WI38 (cell line): ENCODE measurements at regions not wholly inside any gene's neighbourhood (a gene's known extent, or its start where the extent isn't known, plus 50 kb on each side); places are given as distances from the start of the nearest gene placed in this dataset.
"Not testable (repeated sequence)": the region's sequence is repeated elsewhere in the genome, so short reads cannot be mapped to it uniquely, and the experiment has no call there.

Source experiments
- H3K4me3 ChIP-seq: 2 replicates; pipeline ENCODE4 v1.5.1; 2011; ENCODE audit warnings: low read depth, mild to moderate bottlenecking, control low read depth, low read length
- TF ChIP-seq, protein P1 (sequence below): IDR thresholded peaks from 2 replicates; pipeline ENCODE4 v1.5.1; 2012; ENCODE audit warnings: low read depth, mild to moderate bottlenecking, control low read depth, low read length

- TF ChIP-seq, protein P1, sequence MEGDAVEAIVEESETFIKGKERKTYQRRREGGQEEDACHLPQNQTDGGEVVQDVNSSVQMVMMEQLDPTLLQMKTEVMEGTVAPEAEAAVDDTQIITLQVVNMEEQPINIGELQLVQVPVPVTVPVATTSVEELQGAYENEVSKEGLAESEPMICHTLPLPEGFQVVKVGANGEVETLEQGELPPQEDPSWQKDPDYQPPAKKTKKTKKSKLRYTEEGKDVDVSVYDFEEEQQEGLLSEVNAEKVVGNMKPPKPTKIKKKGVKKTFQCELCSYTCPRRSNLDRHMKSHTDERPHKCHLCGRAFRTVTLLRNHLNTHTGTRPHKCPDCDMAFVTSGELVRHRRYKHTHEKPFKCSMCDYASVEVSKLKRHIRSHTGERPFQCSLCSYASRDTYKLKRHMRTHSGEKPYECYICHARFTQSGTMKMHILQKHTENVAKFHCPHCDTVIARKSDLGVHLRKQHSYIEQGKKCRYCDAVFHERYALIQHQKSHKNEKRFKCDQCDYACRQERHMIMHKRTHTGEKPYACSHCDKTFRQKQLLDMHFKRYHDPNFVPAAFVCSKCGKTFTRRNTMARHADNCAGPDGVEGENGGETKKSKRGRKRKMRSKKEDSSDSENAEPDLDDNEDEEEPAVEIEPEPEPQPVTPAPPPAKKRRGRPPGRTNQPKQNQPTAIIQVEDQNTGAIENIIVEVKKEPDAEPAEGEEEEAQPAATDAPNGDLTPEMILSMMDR: no peak
- no peak overlapping the region for H3K4me3 ChIP-seq
Observed at GRCh38 chr7:94311515-94311914, 83.2 kb upstream of the COL1A2 start.

GRCh38 chr7:94313926-94314325, 80.8 kb upstream of the COL1A2 start:
- no peak overlapping the region for H3K4me3 ChIP-seq
- TF ChIP-seq, protein P1: no peak

GRCh38 chr7:94314413-94315410, 80.0 kb upstream of the COL1A2 start:
- TF ChIP-seq, protein P1: no peak
- no peak overlapping the region for H3K4me3 ChIP-seq

DNA sequence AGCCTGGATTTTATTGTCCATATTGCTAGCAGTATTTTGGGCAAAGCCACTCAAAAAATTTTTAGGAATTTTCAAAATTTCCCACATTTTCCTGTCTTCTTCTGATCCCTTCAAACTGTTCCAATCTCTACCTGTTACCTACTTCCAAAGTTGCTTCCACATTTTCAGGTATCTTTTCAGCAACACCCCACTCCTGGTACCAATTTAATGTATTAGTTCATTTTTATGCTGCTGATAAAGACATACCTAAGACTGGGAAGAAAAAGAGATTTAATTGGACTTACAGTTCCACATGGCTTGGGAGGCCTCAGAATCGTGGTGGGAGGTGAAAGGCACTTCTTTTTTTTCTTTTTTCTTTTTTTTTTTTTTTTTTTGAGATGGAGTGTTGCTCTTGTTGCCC, 73.6 kb upstream of the COL1A2 start:
- H3K4me3 ChIP-seq: not testable (repeated sequence)

DNA sequence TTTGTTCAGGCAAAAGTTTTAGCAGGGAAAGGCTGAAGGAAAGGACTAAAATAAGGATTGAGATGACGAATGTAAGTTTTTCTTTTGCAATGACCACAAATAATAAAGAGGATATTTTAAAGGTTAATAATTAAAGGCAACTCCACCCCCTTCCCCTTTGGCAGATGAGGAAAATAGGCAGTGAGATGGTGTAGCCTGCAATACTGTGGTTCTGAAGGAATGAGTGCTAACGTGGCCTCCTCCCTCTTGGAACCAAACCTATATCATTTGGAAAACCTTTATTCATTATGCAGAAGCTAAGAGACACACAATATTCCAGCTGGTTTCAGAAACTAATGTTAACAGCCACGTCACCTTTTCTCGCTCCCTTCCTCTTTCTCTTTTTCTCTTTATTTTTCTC, 70.9 kb upstream of the COL1A2 start:
- TF ChIP-seq, protein P1: no peak
- no peak overlapping the region for H3K4me3 ChIP-seq

- H3K4me3 ChIP-seq: no peak overlapping the region
- TF ChIP-seq, protein P1: no peak
Observed at GRCh38 chr7:94324380-94325121, 70.1 kb upstream of the COL1A2 start.

DNA sequence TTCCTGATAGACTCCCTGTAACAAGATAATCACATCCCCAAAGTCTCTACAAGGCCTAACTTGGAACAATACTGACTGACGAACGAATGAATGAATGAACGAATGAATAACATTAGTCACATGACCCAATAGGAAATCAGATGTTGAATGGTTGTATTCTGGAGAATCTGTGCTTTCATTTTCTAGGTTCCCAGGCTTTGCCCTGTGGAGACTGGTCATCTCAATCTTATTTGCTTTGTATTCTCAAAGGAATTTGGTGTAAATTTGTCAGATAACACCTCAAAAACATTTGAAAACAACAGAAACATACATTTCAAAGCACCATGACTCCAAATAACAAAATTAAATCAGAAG, 69.6 kb upstream of the COL1A2 start:
- TF ChIP-seq, protein P1: no peak
- no peak overlapping the region for H3K4me3 ChIP-seq
